ENCODE measurements at regions not wholly inside any gene's neighbourhood (a gene's known extent, or its start where the extent isn't known, plus 50 kb on each side); places are given as distances from the start of the nearest gene placed in this dataset.

DNA sequence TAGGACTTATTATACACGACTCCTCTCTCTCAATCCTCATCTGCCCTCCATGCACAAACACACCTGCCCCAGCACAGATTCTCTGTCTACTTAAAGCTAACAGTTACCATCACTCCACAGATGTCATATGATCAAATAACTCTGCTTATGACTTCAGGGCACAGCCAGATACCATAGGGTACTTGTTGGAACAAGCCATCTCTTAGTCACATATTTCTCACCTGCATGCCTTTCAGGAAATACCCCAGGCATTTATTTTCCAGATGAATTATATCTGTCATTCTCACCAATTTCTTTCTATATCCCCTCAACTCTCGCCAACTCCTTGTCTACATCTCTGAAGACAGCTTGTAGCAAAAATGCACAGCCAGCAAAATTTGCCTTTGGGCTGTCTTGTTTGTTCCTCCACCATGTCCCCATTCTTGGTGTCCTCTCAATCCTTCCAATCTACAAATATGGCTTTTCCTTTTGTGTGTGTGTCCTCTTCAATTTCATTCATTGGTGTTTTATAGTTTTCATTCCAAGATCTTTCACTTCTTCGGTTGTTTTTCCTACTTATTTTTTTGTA is 353.9 kb upstream of the CAMK1G start:
- no peak for TF ChIP-seq RAD21 (conservative IDR thresholded peaks at IDR 0.05)
- TF ChIP-seq, protein P1, sequence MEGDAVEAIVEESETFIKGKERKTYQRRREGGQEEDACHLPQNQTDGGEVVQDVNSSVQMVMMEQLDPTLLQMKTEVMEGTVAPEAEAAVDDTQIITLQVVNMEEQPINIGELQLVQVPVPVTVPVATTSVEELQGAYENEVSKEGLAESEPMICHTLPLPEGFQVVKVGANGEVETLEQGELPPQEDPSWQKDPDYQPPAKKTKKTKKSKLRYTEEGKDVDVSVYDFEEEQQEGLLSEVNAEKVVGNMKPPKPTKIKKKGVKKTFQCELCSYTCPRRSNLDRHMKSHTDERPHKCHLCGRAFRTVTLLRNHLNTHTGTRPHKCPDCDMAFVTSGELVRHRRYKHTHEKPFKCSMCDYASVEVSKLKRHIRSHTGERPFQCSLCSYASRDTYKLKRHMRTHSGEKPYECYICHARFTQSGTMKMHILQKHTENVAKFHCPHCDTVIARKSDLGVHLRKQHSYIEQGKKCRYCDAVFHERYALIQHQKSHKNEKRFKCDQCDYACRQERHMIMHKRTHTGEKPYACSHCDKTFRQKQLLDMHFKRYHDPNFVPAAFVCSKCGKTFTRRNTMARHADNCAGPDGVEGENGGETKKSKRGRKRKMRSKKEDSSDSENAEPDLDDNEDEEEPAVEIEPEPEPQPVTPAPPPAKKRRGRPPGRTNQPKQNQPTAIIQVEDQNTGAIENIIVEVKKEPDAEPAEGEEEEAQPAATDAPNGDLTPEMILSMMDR (IDR thresholded peaks at IDR 0.05; ENCODE audit: poor library complexity, severe bottlenecking), result no peak
- TF ChIP-seq EZH2 (IDR thresholded peaks at IDR 0.05; ENCODE audit: borderline replicate concordance, insufficient read depth, low read length, poor library complexity, severe bottlenecking), result no peak
- no peak for TF ChIP-seq EP300 (conservative IDR thresholded peaks at IDR 0.05; ENCODE audit: poor library complexity, severe bottlenecking)
- TF ChIP-seq TAF1 (IDR thresholded peaks at IDR 0.05; ENCODE audit: low read depth), result no peak
- TF ChIP-seq POLR2AphosphoS5 (IDR thresholded peaks at IDR 0.05), result no peak
- TF ChIP-seq, protein P2, sequence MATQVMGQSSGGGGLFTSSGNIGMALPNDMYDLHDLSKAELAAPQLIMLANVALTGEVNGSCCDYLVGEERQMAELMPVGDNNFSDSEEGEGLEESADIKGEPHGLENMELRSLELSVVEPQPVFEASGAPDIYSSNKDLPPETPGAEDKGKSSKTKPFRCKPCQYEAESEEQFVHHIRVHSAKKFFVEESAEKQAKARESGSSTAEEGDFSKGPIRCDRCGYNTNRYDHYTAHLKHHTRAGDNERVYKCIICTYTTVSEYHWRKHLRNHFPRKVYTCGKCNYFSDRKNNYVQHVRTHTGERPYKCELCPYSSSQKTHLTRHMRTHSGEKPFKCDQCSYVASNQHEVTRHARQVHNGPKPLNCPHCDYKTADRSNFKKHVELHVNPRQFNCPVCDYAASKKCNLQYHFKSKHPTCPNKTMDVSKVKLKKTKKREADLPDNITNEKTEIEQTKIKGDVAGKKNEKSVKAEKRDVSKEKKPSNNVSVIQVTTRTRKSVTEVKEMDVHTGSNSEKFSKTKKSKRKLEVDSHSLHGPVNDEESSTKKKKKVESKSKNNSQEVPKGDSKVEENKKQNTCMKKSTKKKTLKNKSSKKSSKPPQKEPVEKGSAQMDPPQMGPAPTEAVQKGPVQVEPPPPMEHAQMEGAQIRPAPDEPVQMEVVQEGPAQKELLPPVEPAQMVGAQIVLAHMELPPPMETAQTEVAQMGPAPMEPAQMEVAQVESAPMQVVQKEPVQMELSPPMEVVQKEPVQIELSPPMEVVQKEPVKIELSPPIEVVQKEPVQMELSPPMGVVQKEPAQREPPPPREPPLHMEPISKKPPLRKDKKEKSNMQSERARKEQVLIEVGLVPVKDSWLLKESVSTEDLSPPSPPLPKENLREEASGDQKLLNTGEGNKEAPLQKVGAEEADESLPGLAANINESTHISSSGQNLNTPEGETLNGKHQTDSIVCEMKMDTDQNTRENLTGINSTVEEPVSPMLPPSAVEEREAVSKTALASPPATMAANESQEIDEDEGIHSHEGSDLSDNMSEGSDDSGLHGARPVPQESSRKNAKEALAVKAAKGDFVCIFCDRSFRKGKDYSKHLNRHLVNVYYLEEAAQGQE (IDR thresholded peaks at IDR 0.05; ENCODE audit: borderline replicate concordance), result no peak
- no peak for TF ChIP-seq SMC3 (conservative IDR thresholded peaks at IDR 0.05; ENCODE audit: poor library complexity)
